ENCODE measurements at regions not wholly inside any gene's neighbourhood (a gene's known extent, or its start where the extent isn't known, plus 50 kb on each side); places are given as distances from the start of the nearest gene placed in this dataset.

DNA sequence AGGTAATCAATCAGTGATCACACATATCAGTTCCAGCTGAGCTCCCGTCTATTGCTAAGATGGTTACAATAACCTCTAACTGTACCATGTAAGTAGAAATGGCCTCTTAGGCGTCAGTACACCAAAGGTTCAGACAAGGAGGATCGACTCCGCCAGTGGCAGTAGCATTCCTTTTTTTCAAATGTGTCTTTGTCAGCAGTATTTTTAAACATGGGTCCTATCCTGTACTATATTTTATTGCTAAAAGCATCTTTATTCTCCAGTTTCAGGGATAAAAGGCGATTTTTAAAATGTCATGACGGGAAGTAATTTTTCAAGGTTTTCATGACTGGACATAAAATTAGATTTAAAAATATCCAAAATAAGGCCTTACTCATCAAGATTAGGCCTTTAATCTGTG is 64.8 kb upstream of the TBCA start:
- TF ChIP-seq POLR2A (IDR thresholded peaks at IDR 0.05; ENCODE audit: low read depth, low read length): no peak
- no peak for TF ChIP-seq POLR2AphosphoS5 (IDR thresholded peaks at IDR 0.05; ENCODE audit: low read depth, low read length)

Data from GM12892 (cell line).